Epidermal melanocyte (primary cell): ENCODE measurements at regions not wholly inside any gene's neighbourhood (a gene's known extent, or its start where the extent isn't known, plus 50 kb on each side); places are given as distances from the start of the nearest gene placed in this dataset.

Experiments used
- DNase-seq: peaks from one replicate; pipeline ENCODE4 v3.0.0; 2011; ENCODE audit warnings: low spot score; ENCODE audit not compliant: insufficient read length

- DNase-seq = no peak
Observed at GRCh38 chr10:91137011-91137643, 83.3 kb upstream of the PCGF5 start.

- DNase-seq = no peak
Observed at GRCh38 chr10:91137822-91138221, 82.6 kb upstream of the PCGF5 start.

GRCh38 chr10:91140995-91141549 is 79.4 kb upstream of the PCGF5 start:
- no peak for DNase-seq

- no peak for DNase-seq
Observed at GRCh38 chr10:91144961-91145360, 75.5 kb upstream of the PCGF5 start.

GRCh38 chr10:91146146-91146545 is 74.3 kb upstream of the PCGF5 start:
- DNase-seq = no peak

GRCh38 chr10:91149550-91149949 is 70.9 kb upstream of the PCGF5 start:
- DNase-seq = no peak

GRCh38 chr10:91150631-91151030 is 69.8 kb upstream of the PCGF5 start:
- no peak for DNase-seq

GRCh38 chr10:91153508-91153907 is 67.0 kb upstream of the PCGF5 start:
- no peak for DNase-seq

- no peak for DNase-seq
Observed at GRCh38 chr10:91154842-91155241, 65.6 kb upstream of the PCGF5 start.

- DNase-seq = peak; percentile 44
Observed at GRCh38 chr10:91156196-91156595, 64.3 kb upstream of the PCGF5 start.

- no peak for DNase-seq
Observed at GRCh38 chr10:91159254-91159783, 61.1 kb upstream of the PCGF5 start.

GRCh38 chr10:91162050-91162494 is 58.4 kb upstream of the PCGF5 start:
- DNase-seq = no peak

GRCh38 chr10:91162495-91163268 is 57.8 kb upstream of the PCGF5 start:
- DNase-seq = peak; percentile 59

- DNase-seq = no peak
Observed at GRCh38 chr10:91163269-91163868, 57.1 kb upstream of the PCGF5 start.

- DNase-seq = peak; percentile 32
Observed at GRCh38 chr10:91163869-91164474, 56.5 kb upstream of the PCGF5 start.

- DNase-seq = no peak
Observed at GRCh38 chr10:91164520-91165065, 55.9 kb upstream of the PCGF5 start.

GRCh38 chr10:91167406-91167805 is 53.1 kb upstream of the PCGF5 start:
- no peak for DNase-seq

- no peak for DNase-seq
Observed at GRCh38 chr10:91170418-91170817, 50.0 kb upstream of the PCGF5 start.
